Natural killer cell (primary cell): ENCODE measurements at regions not wholly inside any gene's neighbourhood (a gene's known extent, or its start where the extent isn't known, plus 50 kb on each side); places are given as distances from the start of the nearest gene placed in this dataset.

Experiments used
- ATAC-seq, 3 donors: fragments of 150-1000 bp in 2 of 3; fragments of 200-7000 bp in 1 of 3; cut with Tn5 transposase; 1 replicate in 1 of 3; 2 replicates in 2 of 3; pipeline ENCODE4 v1.10.0; 2021; ENCODE audit warnings: mild to moderate bottlenecking in 2 of 3, moderate library complexity in 2 of 3
- DNase-seq, 2 donors: peaks; one replicate each; pipeline versions ENCODE4 v3.0.0 to v3.0.0-alpha.2; 2013 to 2021; ENCODE audit warnings: mixed read lengths in 1 of 2
- H3K27ac ChIP-seq: one replicate; pipeline ENCODE4 v1.5.1; 2013; ENCODE audit warnings: mild to moderate bottlenecking, low read length
- H3K27me3 ChIP-seq: one replicate; pipeline ENCODE4 v1.6.1; 2013; ENCODE audit warnings: low read length; ENCODE audit not compliant: control insufficient read depth, insufficient read depth
- H3K36me3 ChIP-seq: one replicate; pipeline ENCODE4 v1.6.1; 2013; ENCODE audit warnings: low read length; ENCODE audit not compliant: control insufficient read depth, insufficient read depth
- H3K4me1 ChIP-seq: one replicate; pipeline ENCODE4 v1.6.1; 2013; ENCODE audit warnings: low read length; ENCODE audit not compliant: control insufficient read depth, insufficient read depth
- H3K4me3 ChIP-seq: one replicate; pipeline ENCODE4 v1.5.1; 2013; ENCODE audit warnings: low read length
- H3K9me3 ChIP-seq: one replicate; pipeline ENCODE4 v1.6.1; 2013; ENCODE audit warnings: low read length; ENCODE audit not compliant: control insufficient read depth, insufficient read depth
- H3K27ac Mint-ChIP-seq, 2 donors: one replicate each; pipeline ENCODE4 v1.8.0; 2022; ENCODE audit warnings: mild to moderate bottlenecking in 2 of 2, mixed read lengths in 2 of 2, moderate library complexity in 1 of 2
- H3K27me3 Mint-ChIP-seq, 2 donors: one replicate each; pipeline ENCODE4 v1.8.0; 2022; ENCODE audit warnings: low read depth in 2 of 2, mixed read lengths in 2 of 2
- H3K36me3 Mint-ChIP-seq: one replicate; pipeline ENCODE4 v1.8.0; 2022; ENCODE audit warnings: mixed read lengths
- H3K4me1 Mint-ChIP-seq, 2 donors: one replicate each; pipeline ENCODE4 v1.8.0; 2022; ENCODE audit warnings: mixed read lengths in 2 of 2
- H3K4me3 Mint-ChIP-seq: one replicate; pipeline ENCODE4 v1.8.0; 2022; ENCODE audit warnings: mild to moderate bottlenecking, moderate library complexity, mixed read lengths
- H3K9me3 Mint-ChIP-seq, 2 donors: one replicate each; pipeline ENCODE4 v1.8.0; 2022; ENCODE audit warnings: mixed read lengths in 2 of 2
- WGBS: methylation state at CpG from one replicate; pipeline ENCODE4 v1.1.7; 2013; ENCODE audit warnings: missing lambda C conversion rate; ENCODE audit not compliant: insufficient coverage; 5-methylcytosine and 5-hydroxymethylcytosine counted together
- intact Hi-C: fragments of 100-400 bp; cut with micrococcal nuclease; formaldehyde crosslinking; loops from one replicate; pipeline ENCODE4 v1.14.2; 2022
- TF ChIP-seq, protein P1 (sequence below): fragments of 200-600 bp; IDR thresholded peaks from one replicate; pipeline ENCODE4 v1.8.0; 2022; ENCODE audit warnings: antibody characterized with exemption

DNA sequence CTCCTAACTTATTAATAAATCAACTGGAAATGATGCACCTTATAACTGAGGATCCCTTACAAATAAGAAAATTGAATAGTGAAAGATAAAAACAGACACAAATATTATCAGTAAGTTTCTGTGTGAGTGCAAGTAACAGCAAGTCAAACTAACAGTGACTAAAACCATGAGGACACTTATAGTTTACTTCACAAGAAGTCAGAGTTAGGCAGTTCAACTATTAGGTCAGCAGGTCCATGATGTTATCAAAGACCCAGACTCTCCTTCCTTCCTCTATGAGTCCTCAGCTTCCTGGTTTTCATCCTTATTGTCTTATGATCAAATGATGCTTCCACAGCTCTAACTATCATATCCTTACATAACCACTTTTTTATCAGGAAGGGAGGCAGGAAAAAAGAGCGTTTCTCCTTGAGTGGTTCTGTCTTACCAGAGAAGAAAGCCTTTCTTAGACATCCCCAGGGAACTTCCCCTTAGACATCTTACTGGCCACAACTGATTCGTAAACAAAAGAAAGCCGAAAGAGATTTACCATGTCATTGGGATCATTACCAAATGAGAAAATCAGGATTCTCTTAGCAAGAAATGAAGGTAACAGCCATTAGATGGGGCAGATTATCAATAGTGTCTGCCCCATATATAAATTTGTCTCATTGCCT lies 114.3 kb upstream of the LRFN2 start:
- intact Hi-C loops = no loop called here
- Histone ChIP-seq H3K4me3 (no peak overlapping the region), H3K27ac (no peak overlapping the region), H3K4me1 (no peaks in the 10 kb centered on the region), H3K36me3 (no peaks in the 10 kb centered on the region), H3K9me3 (no peaks in the 10 kb centered on the region), H3K27me3 (no peaks in the 10 kb centered on the region)
- H3K27me3 Mint-ChIP-seq = peaks cover 18 to 56% of the 10 kb centered on the region in 2 donors
- no peak overlapping the region for H3K4me3 Mint-ChIP-seq
- H3K36me3 Mint-ChIP-seq = no peaks in the 10 kb centered on the region
- WGBS = 64% methylated on average over 2 of the region's 3 CpGs
- H3K27ac Mint-ChIP-seq = no peak overlapping the region
- DNase-seq = no peak
- no peaks in the 10 kb centered on the region for H3K4me1 Mint-ChIP-seq
- no peak for ATAC-seq
- TF ChIP-seq, protein P1, sequence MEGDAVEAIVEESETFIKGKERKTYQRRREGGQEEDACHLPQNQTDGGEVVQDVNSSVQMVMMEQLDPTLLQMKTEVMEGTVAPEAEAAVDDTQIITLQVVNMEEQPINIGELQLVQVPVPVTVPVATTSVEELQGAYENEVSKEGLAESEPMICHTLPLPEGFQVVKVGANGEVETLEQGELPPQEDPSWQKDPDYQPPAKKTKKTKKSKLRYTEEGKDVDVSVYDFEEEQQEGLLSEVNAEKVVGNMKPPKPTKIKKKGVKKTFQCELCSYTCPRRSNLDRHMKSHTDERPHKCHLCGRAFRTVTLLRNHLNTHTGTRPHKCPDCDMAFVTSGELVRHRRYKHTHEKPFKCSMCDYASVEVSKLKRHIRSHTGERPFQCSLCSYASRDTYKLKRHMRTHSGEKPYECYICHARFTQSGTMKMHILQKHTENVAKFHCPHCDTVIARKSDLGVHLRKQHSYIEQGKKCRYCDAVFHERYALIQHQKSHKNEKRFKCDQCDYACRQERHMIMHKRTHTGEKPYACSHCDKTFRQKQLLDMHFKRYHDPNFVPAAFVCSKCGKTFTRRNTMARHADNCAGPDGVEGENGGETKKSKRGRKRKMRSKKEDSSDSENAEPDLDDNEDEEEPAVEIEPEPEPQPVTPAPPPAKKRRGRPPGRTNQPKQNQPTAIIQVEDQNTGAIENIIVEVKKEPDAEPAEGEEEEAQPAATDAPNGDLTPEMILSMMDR = no peak
- no peaks in the 10 kb centered on the region for H3K9me3 Mint-ChIP-seq

DNA sequence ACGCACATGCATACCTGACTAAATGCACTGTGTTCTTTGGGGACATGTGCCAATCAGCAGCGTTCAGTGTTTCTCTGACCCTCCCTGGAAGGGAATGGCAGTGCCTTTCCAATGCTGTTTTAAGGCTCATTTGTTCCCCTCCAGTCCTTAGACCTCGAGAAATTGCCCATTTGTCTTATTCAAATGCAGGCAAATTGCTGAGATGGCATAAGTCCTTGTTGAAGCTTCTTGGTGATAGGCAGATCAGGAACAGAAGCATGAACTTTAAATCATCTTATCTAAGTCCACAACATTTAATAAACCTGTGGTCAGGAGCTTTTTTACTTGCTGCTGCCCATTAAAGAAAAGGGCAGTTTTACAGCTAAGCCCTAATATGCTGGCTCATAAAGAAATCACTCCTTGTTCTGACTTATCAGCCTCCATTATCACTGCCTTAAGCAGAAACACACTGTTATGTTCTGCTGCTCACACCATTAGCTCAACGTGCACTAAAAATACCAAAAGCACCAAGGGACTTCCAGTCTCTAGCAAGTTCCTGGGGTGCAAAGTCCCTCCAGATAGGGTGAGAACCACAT lies 112.9 kb upstream of the LRFN2 start:
- Histone ChIP-seq H3K4me3 (no peak overlapping the region), H3K9me3 (no peaks in the 10 kb centered on the region), H3K27ac (no peak overlapping the region), H3K4me1 (no peaks in the 10 kb centered on the region), H3K27me3 (no peaks in the 10 kb centered on the region), H3K36me3 (no peaks in the 10 kb centered on the region)
- Mint-ChIP-seq H3K36me3 (no peaks in the 10 kb centered on the region), H3K4me3 (no peak overlapping the region), H3K27me3 (peaks cover 16 to 56% of the 10 kb centered on the region in 2 donors), H3K27ac (no peak overlapping the region), H3K9me3 (no peaks in the 10 kb centered on the region), H3K4me1 (no peaks in the 10 kb centered on the region)
- intact Hi-C loops = no loop called here
- TF ChIP-seq, protein P1 = no peak
- DNase-seq (no peak), ATAC-seq (no peak)
- WGBS = 50% methylated on average over 4 of the region's 4 CpGs

DNA sequence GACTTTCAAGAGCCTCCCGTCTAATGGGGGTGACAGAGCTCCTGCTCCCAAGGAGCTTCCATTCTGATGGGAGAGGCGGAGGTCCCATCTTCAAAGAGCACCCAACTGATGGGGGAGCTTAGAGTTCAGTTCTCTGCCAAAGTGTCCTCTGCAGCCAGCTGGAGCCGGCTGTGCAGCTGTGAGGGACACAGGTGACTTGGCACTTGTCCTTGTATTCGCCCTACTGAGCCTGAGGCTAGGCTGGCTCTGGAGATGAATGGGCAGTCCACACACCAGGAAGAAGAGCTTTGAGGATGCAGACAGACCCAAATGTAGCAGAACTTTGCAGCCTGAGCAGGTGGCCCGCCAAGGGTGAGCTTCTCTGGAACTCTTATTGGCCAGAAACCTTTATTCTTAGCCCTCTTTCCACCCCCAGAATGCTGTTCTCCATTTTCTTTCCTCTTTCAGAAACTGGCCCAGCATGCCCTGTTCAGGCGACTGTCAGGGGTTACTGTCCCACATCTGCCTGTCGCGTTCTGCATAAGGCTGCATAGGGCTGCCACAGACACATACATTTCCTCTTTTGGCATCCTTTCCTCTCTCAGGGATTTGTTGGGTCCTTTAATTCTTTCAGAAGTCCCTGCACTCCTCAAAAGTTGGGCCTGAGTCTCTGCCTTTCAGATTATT lies 108.7 kb upstream of the LRFN2 start:
- H3K27ac ChIP-seq = no peak overlapping the region
- no peak overlapping the region for H3K4me3 ChIP-seq
- intact Hi-C loops = no loop called here
- no peaks in the 10 kb centered on the region for H3K27me3 ChIP-seq
- H3K4me1 Mint-ChIP-seq = no peaks in the 10 kb centered on the region
- H3K27me3 Mint-ChIP-seq = peaks cover 12 to 21% of the 10 kb centered on the region in 2 donors
- no peak for DNase-seq
- no peaks in the 10 kb centered on the region for H3K4me1 ChIP-seq
- H3K27ac Mint-ChIP-seq = no peak overlapping the region
- no peaks in the 10 kb centered on the region for H3K36me3 Mint-ChIP-seq
- no peaks in the 10 kb centered on the region for H3K9me3 Mint-ChIP-seq
- no peaks in the 10 kb centered on the region for H3K9me3 ChIP-seq
- no peak overlapping the region for H3K4me3 Mint-ChIP-seq
- ATAC-seq = no peak
- no peaks in the 10 kb centered on the region for H3K36me3 ChIP-seq
- TF ChIP-seq, protein P1 = no peak
- 73% methylated on average over 8 of the region's 8 CpGs for WGBS
